GM18511 (cell line): ENCODE measurements at regions not wholly inside any gene's neighbourhood (a gene's known extent, or its start where the extent isn't known, plus 50 kb on each side); places are given as distances from the start of the nearest gene placed in this dataset.
"Not testable (repeated sequence)": the region's sequence is repeated elsewhere in the genome, so short reads cannot be mapped to it uniquely, and the experiment has no call there.

Source experiments
- ATAC-seq: cut with Tn5 transposase; IDR thresholded peaks from one replicate; pipeline ENCODE4 v1.9.1; 2021; ENCODE audit warnings: mild to moderate bottlenecking, moderate library complexity; ENCODE audit not compliant: unreplicated experiment

- ATAC-seq = peak; percentile 94
Measured at GRCh38 chr5:68070591-68071281, 144.8 kb upstream of the PIK3R1 start.

GRCh38 chr5:68067976-68068603, 147.5 kb upstream of the PIK3R1 start:
- ATAC-seq = no peak

GRCh38 chr5:68067291-68067690, 148.3 kb upstream of the PIK3R1 start:
- no peak for ATAC-seq

- ATAC-seq = no peak
Measured at GRCh38 chr5:68066277-68066955, 149.1 kb upstream of the PIK3R1 start.

GRCh38 chr5:68065321-68065720, 150.2 kb upstream of the PIK3R1 start:
- not testable (repeated sequence) for ATAC-seq

- ATAC-seq = no peak
Measured at GRCh38 chr5:68060382-68060781, 155.2 kb upstream of the PIK3R1 start.

- ATAC-seq = no peak
Measured at GRCh38 chr5:68057191-68057590, 158.4 kb upstream of the PIK3R1 start.

GRCh38 chr5:68055686-68056085, 159.9 kb upstream of the PIK3R1 start:
- ATAC-seq = no peak

- no peak for ATAC-seq
Measured at GRCh38 chr5:68054638-68055037, 160.9 kb upstream of the PIK3R1 start.

- ATAC-seq = no peak
Measured at GRCh38 chr5:68053202-68053601, 162.4 kb upstream of the PIK3R1 start.

GRCh38 chr5:68049053-68049713, 166.4 kb upstream of the PIK3R1 start:
- no peak for ATAC-seq

GRCh38 chr5:68048516-68048915, 167.0 kb upstream of the PIK3R1 start:
- no peak for ATAC-seq

GRCh38 chr5:68048054-68048453, 167.5 kb upstream of the PIK3R1 start:
- not testable (repeated sequence) for ATAC-seq

GRCh38 chr5:68047035-68047434, 168.5 kb upstream of the PIK3R1 start:
- ATAC-seq = no peak

GRCh38 chr5:68046445-68046844, 169.1 kb upstream of the PIK3R1 start:
- no peak for ATAC-seq

GRCh38 chr5:68041293-68041692, 174.3 kb upstream of the PIK3R1 start:
- peak; percentile 97 for ATAC-seq

GRCh38 chr5:68037546-68037945, 178.0 kb upstream of the PIK3R1 start:
- ATAC-seq = no peak

GRCh38 chr5:68033961-68034571, 181.5 kb upstream of the PIK3R1 start:
- ATAC-seq = no peak

- ATAC-seq = no peak
Measured at GRCh38 chr5:68033029-68033428, 182.5 kb upstream of the PIK3R1 start.

- ATAC-seq = no peak
Measured at GRCh38 chr5:68032216-68032762, 183.3 kb upstream of the PIK3R1 start.
